H9 (cell line): ENCODE measurements at regions not wholly inside any gene's neighbourhood (a gene's known extent, or its start where the extent isn't known, plus 50 kb on each side); places are given as distances from the start of the nearest gene placed in this dataset.
"Not testable (repeated sequence)": the region's sequence is repeated elsewhere in the genome, so short reads cannot be mapped to it uniquely, and the experiment has no call there.

Source experiments
- DNase-seq: peaks from one replicate; pipeline ENCODE4 v3.0.0-alpha.2; 2017
- H2AFZ ChIP-seq: one replicate; pipeline ENCODE4 v1.6.1; 2013; ENCODE audit warnings: mild to moderate bottlenecking, low read length, control low read depth, moderate library complexity
- H2AK5ac ChIP-seq: 2 replicates; pipeline ENCODE4 v1.6.1; 2013; ENCODE audit warnings: low read length, control low read depth, mixed read lengths; ENCODE audit not compliant: insufficient read length
- H2BK120ac ChIP-seq: one replicate; pipeline ENCODE4 v1.6.1; 2013; ENCODE audit warnings: low read depth, mild to moderate bottlenecking, low read length, control low read depth, inconsistent platforms; ENCODE audit not compliant: poor library complexity, severe bottlenecking
- H2BK12ac ChIP-seq: 2 replicates; pipeline ENCODE4 v1.6.1; 2013; ENCODE audit warnings: low read length, control low read depth, mixed read lengths, low read depth; ENCODE audit not compliant: insufficient read length
- H2BK15ac ChIP-seq: 2 replicates; pipeline ENCODE4 v1.6.1; 2013; ENCODE audit warnings: low read depth, low read length, control low read depth
- H2BK20ac ChIP-seq: one replicate; pipeline ENCODE4 v1.6.1; 2013; ENCODE audit warnings: low read depth, mild to moderate bottlenecking, low read length, control low read depth, inconsistent platforms; ENCODE audit not compliant: poor library complexity, severe bottlenecking
- H2BK5ac ChIP-seq: 2 replicates; pipeline ENCODE4 v1.6.1; 2013; ENCODE audit warnings: low read length, control low read depth, mixed read lengths; ENCODE audit not compliant: insufficient read length
- H3K14ac ChIP-seq: 2 replicates; pipeline ENCODE4 v1.6.1; 2013; ENCODE audit warnings: low read length, control low read depth; ENCODE audit not compliant: insufficient read depth
- H3K18ac ChIP-seq: 2 replicates; pipeline ENCODE4 v1.6.1; 2013; ENCODE audit warnings: low read depth, mild to moderate bottlenecking, mixed read lengths, low read length, control low read depth; ENCODE audit not compliant: insufficient read length
- H3K23ac ChIP-seq: 2 replicates; pipeline ENCODE4 v1.6.1; 2013; ENCODE audit warnings: low read length, control low read depth, mixed read lengths, low read depth; ENCODE audit not compliant: insufficient read length
- H3K23me2 ChIP-seq: 2 replicates; pipeline ENCODE4 v1.6.1; 2013; ENCODE audit warnings: low read depth, mild to moderate bottlenecking, mixed read lengths, low read length, control low read depth; ENCODE audit not compliant: insufficient read length, poor library complexity, severe bottlenecking
- H3K27ac ChIP-seq: 2 replicates; pipeline ENCODE4 v1.5.1; 2013; ENCODE audit warnings: low read length, control low read depth, mixed read lengths, low read depth; ENCODE audit not compliant: insufficient read length
- H3K27me3 ChIP-seq: 2 replicates; pipeline ENCODE4 v1.6.1; 2013; ENCODE audit warnings: low read length, control low read depth, inconsistent platforms; ENCODE audit not compliant: insufficient read depth
- H3K4ac ChIP-seq: 2 replicates; pipeline ENCODE4 v1.6.1; 2013; ENCODE audit warnings: low read depth, mild to moderate bottlenecking, control low read depth, inconsistent platforms, low read length, moderate library complexity
- H3K4me1 ChIP-seq: 2 replicates; pipeline ENCODE4 v1.6.1; 2013; ENCODE audit warnings: low read length, control low read depth, inconsistent platforms; ENCODE audit not compliant: insufficient read depth
- H3K4me2 ChIP-seq: 2 replicates; pipeline ENCODE4 v1.6.1; 2013; ENCODE audit warnings: low read length, control low read depth, mixed read lengths; ENCODE audit not compliant: insufficient read length, insufficient read depth
- H3K56ac ChIP-seq: 2 replicates; pipeline ENCODE4 v1.6.1; 2013; ENCODE audit warnings: low read depth, mild to moderate bottlenecking, mixed read lengths, low read length, control low read depth; ENCODE audit not compliant: insufficient read length
- H3K79me1 ChIP-seq: 2 replicates; pipeline ENCODE4 v1.6.1; 2013; ENCODE audit warnings: low read depth, mild to moderate bottlenecking, moderate library complexity, low read length, control low read depth, inconsistent platforms; ENCODE audit not compliant: insufficient read depth, poor library complexity, severe bottlenecking
- H3K79me2 ChIP-seq: 2 replicates; pipeline ENCODE4 v1.6.1; 2013; ENCODE audit warnings: low read length, control low read depth, inconsistent platforms; ENCODE audit not compliant: insufficient read depth
- H3K9ac ChIP-seq: 2 replicates; pipeline ENCODE4 v1.6.1; 2013; ENCODE audit warnings: low read length, control low read depth, mixed read lengths; ENCODE audit not compliant: insufficient read length; ENCODE audit errors: extremely low read depth
- H3K9me3 ChIP-seq: one replicate; pipeline ENCODE4 v1.6.1; 2013; ENCODE audit warnings: low read depth, low read length, inconsistent platforms; ENCODE audit not compliant: control insufficient read depth
- H3T11ph ChIP-seq: one replicate; pipeline ENCODE4 v1.6.1; 2013; ENCODE audit warnings: mild to moderate bottlenecking, low read length, control low read depth, inconsistent platforms
- H4K20me1 ChIP-seq: one replicate; pipeline ENCODE4 v1.6.1; 2013; ENCODE audit not compliant: control insufficient read depth, insufficient read length, insufficient read depth
- H4K5ac ChIP-seq: 2 replicates; pipeline ENCODE4 v1.6.1; 2013; ENCODE audit warnings: low read depth, mild to moderate bottlenecking, mixed read lengths, low read length, control low read depth; ENCODE audit not compliant: insufficient read length
- H4K8ac ChIP-seq: replicated peaks from 2 replicates; pipeline ENCODE4 v1.6.1; 2013; ENCODE audit warnings: low read length, control low read depth, mixed read lengths, low read depth; ENCODE audit not compliant: insufficient read length
- H4K91ac ChIP-seq: 2 replicates; pipeline ENCODE4 v1.6.1; 2013; ENCODE audit warnings: low read depth, mild to moderate bottlenecking, moderate library complexity, mixed read lengths, low read length, control low read depth; ENCODE audit not compliant: insufficient read length
- H3K27ac Mint-ChIP-seq, 3 experiments: 2 replicates in 2 of 3; 3 replicates in 1 of 3; pipeline ENCODE4 v1.8.0; 2020 to 2021; ENCODE audit warnings: mixed read lengths in 3 of 3, mild to moderate bottlenecking in 1 of 3, moderate library complexity in 1 of 3
- H3K27me3 Mint-ChIP-seq: 2 replicates; pipeline ENCODE4 v1.8.0; 2021; ENCODE audit warnings: low read depth, mild to moderate bottlenecking, moderate library complexity, mixed read lengths
- H3K36me3 Mint-ChIP-seq, 3 experiments: 2 replicates in 2 of 3; 3 replicates in 1 of 3; pipeline ENCODE4 v1.8.0; 2020 to 2021; ENCODE audit warnings: low read depth in 3 of 3, mixed read lengths in 3 of 3; ENCODE audit not compliant: insufficient read depth in 1 of 3
- H3K4me1 Mint-ChIP-seq, 2 experiments: 2 replicates each; pipeline ENCODE4 v1.8.0; 2020; ENCODE audit warnings: mixed read lengths in 2 of 2
- H3K4me3 Mint-ChIP-seq, 2 experiments: 2 replicates in 1 of 2; 3 replicates in 1 of 2; pipeline ENCODE4 v1.8.0; 2020 to 2021; ENCODE audit warnings: mild to moderate bottlenecking in 2 of 2, mixed read lengths in 2 of 2, moderate library complexity in 1 of 2
- H3K9me3 Mint-ChIP-seq, 2 experiments: 2 replicates in 1 of 2; 3 replicates in 1 of 2; pipeline ENCODE4 v1.8.0; 2020; ENCODE audit warnings: mild to moderate bottlenecking in 2 of 2, mixed read lengths in 2 of 2, moderate library complexity in 1 of 2
- WGBS: extraction: QIAGEN DNeasy Blood & Tissue Kit; methylation state at CpG from one replicate; pipeline ENCODE4 v1.1.7; 2013; ENCODE audit warnings: missing lambda C conversion rate, low lambda C conversion rate, mixed read lengths; ENCODE audit not compliant: insufficient read length; ENCODE audit errors: extremely low coverage; 5-methylcytosine and 5-hydroxymethylcytosine counted together

- H3K23me2 ChIP-seq, H2AFZ ChIP-seq, H2BK120ac ChIP-seq, H3K23ac ChIP-seq, H2BK5ac ChIP-seq, H4K8ac ChIP-seq, H3K27ac Mint-ChIP-seq, H3K4me2 ChIP-seq, DNase-seq, H2BK15ac ChIP-seq, H4K5ac ChIP-seq, H3K79me1 ChIP-seq, H3K56ac ChIP-seq, H3K4me1 ChIP-seq, H3K79me2 ChIP-seq, H3K9ac ChIP-seq, H3K27me3 ChIP-seq, H3K4ac ChIP-seq, H4K91ac ChIP-seq, H3T11ph ChIP-seq, H2BK12ac ChIP-seq, H3K18ac ChIP-seq, H3K14ac ChIP-seq, H2AK5ac ChIP-seq, H3K27ac ChIP-seq, H3K4me1 Mint-ChIP-seq, H2BK20ac ChIP-seq, H4K20me1 ChIP-seq: not testable (repeated sequence)
- peaks cover 42% of the 10 kb centered on the region for H3K9me3 ChIP-seq
- Mint-ChIP-seq H3K4me3 (peak overlapping the region in 1 of 2 experiments; percentile 45; a peak in 1 of 5 replicates), H3K36me3 (peaks cover 31 to 44% (median 42%) of the 10 kb centered on the region in 3 experiments), H3K27me3 (peaks cover 12% of the 10 kb centered on the region), H3K9me3 (peaks cover 56 to 59% of the 10 kb centered on the region in 2 experiments)
- WGBS, result no CpG with 5 or more reads among the region's 7 CpGs
Measured at GRCh38 chr22:11067937-11068336, 4460.1 kb upstream of the OR11H1 start.

DNA sequence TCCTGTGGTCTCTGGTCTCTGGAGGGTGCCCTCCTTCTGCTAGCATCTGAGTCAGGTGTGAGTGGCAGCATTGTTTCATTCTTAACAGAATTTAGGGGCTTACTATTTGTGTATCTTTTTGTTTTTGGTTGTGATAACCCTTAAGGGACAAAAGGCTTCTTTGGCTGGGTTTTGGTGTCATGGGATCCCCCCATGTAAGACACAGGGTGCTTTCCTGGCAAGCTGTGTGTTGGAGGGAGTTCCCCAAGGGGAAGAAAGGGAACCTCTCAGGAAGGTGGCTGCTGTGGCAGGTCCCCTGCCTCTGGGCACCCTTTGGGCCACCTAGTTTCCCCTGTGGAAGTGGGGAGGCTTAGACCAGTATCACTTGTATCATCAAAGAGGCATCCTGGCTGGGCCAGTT is 4459.6 kb upstream of the OR11H1 start:
- not testable (repeated sequence) for H3K4me3 Mint-ChIP-seq, H2BK20ac ChIP-seq, H4K8ac ChIP-seq, H4K91ac ChIP-seq, H3K27me3 ChIP-seq, H3K4me2 ChIP-seq, H3K4me1 ChIP-seq, H4K5ac ChIP-seq, H2AK5ac ChIP-seq, DNase-seq, H3K56ac ChIP-seq, H4K20me1 ChIP-seq, H3K23me2 ChIP-seq, H2BK12ac ChIP-seq, H2BK15ac ChIP-seq, H3K14ac ChIP-seq, H3K79me1 ChIP-seq, H2BK5ac ChIP-seq, H2BK120ac ChIP-seq, H3K18ac ChIP-seq, H3T11ph ChIP-seq, H3K4me1 Mint-ChIP-seq, H3K9ac ChIP-seq, H3K27ac Mint-ChIP-seq, H3K27ac ChIP-seq, H2AFZ ChIP-seq, H3K79me2 ChIP-seq, H3K4ac ChIP-seq, H3K23ac ChIP-seq
- H3K9me3 ChIP-seq, result peaks cover 37% of the 10 kb centered on the region
- H3K27me3 Mint-ChIP-seq, result peaks cover 12% of the 10 kb centered on the region
- H3K36me3 Mint-ChIP-seq, result peaks cover 31 to 40% (median 39%) of the 10 kb centered on the region in 3 experiments
- H3K9me3 Mint-ChIP-seq, result peaks cover 51 to 54% of the 10 kb centered on the region in 2 experiments
